A549 (cell line): ENCODE measurements at regions not wholly inside any gene's neighbourhood (a gene's known extent, or its start where the extent isn't known, plus 50 kb on each side); places are given as distances from the start of the nearest gene placed in this dataset.

ENCODE experiments used
- ATAC-seq, 2 experiments: fragments of 200-7000 bp in 1 of 2; fragments of >200 bp in 1 of 2; cut with Nextera tagmentation in 1 of 2; cut with Tn5 transposase in 1 of 2; 3 replicates each; pipeline versions ENCODE4 v1.8.0 to v1.9.1; 2018 to 2020; ENCODE audit warnings: mild to moderate bottlenecking in 1 of 2, moderate library complexity in 1 of 2
- CTCF ChIA-PET: fragments of 300-600 bp; sonication (Branson Sonifier 250); formaldehyde crosslinking; extraction: SDS; loops from one replicate; lab custom pipeline; 2021; ENCODE audit warnings: antibody characterized with exemption, inconsistent platforms; lab: Yijun Ruan, JAX
- POLR2A ChIA-PET: fragments of 350-600 bp; formaldehyde crosslinking; extraction: SDS; loops from one replicate; lab custom pipeline; 2021; ENCODE audit warnings: antibody characterized with exemption, inconsistent platforms; lab: Yijun Ruan, JAX
- DNase-seq, 2 experiments: peaks; one replicate each; pipeline versions ENCODE4 v3.0.0 to v3.0.0-alpha.2; 2011 to 2016; ENCODE audit warnings: low read depth in 1 of 2, low spot score in 1 of 2
- FAIRE-seq: peaks from 2 replicates; lab custom pipeline; 2011; peaks lifted over from hg19 to GRCh38; lab: Jason Lieb, UNC
- H3K27ac ChIP-seq, 2 experiments: fragments of >200 bp; sonication (Bioruptor Twin); formaldehyde crosslinking; 3 replicates each; pipeline ENCODE4 v1.5.1; 2016 to 2017
- H3K4me1 ChIP-seq: fragments of >200 bp; sonication (Bioruptor Twin); formaldehyde crosslinking; 3 replicates; pipeline ENCODE4 v1.6.1; 2016
- H3K4me2 ChIP-seq: fragments of >200 bp; sonication (Bioruptor Twin); formaldehyde crosslinking; 3 replicates; pipeline ENCODE4 v1.6.1; 2016
- H3K4me3 ChIP-seq: fragments of >200 bp; sonication (Bioruptor Twin); formaldehyde crosslinking; 3 replicates; pipeline ENCODE4 v1.5.1; 2016
- H3K9me3 ChIP-seq: fragments of >200 bp; sonication (Bioruptor Twin); formaldehyde crosslinking; 3 replicates; pipeline ENCODE4 v1.6.1; 2016
- CBX2 ChIP-seq: fragments of 200-600 bp; sonication (generic); IDR thresholded peaks from 2 replicates; pipeline ENCODE4 v1.6.1; 2016; ENCODE audit warnings: low read depth, mild to moderate bottlenecking, borderline replicate concordance
- CEBPB ChIP-seq, 2 experiments: fragments of >200 bp in 1 of 2; sonication (Bioruptor Twin) in 1 of 2; formaldehyde crosslinking in 1 of 2; IDR thresholded peaks; 2 replicates each; pipeline ENCODE4 v1.6.1; 2012 to 2016
- CHD2 ChIP-seq: fragments of 150-350 bp; IDR thresholded peaks from 2 replicates; pipeline ENCODE4 v1.6.1; 2014; ENCODE audit warnings: low read length; ENCODE audit not compliant: partially characterized antibody
- CHD4 ChIP-seq: fragments of 200-600 bp; sonication (generic); IDR thresholded peaks from 2 replicates; pipeline ENCODE4 v1.6.1; 2016; ENCODE audit warnings: antibody characterized with exemption, mild to moderate bottlenecking, borderline replicate concordance
- CTCF ChIP-seq: fragments of >200 bp; sonication (Bioruptor Twin); formaldehyde crosslinking; IDR thresholded peaks from 3 replicates; pipeline ENCODE4 v1.5.1; 2016
- E2F6 ChIP-seq: IDR thresholded peaks from 2 replicates; pipeline ENCODE4 v1.6.1; 2012; ENCODE audit warnings: low read depth, borderline replicate concordance
- EHMT2 ChIP-seq: fragments of 200-600 bp; sonication (generic); IDR thresholded peaks from 2 replicates; pipeline ENCODE4 v1.6.1; 2016; ENCODE audit warnings: antibody characterized with exemption, low read depth, mild to moderate bottlenecking, moderate library complexity
- ELK1 ChIP-seq: fragments of 150-350 bp; IDR thresholded peaks from 2 replicates; pipeline ENCODE4 v1.6.1; 2014; ENCODE audit warnings: low read depth, mild to moderate bottlenecking, low read length
- EP300 ChIP-seq, 2 experiments: fragments of >200 bp; sonication (Bioruptor Twin); formaldehyde crosslinking; IDR thresholded peaks; 2 replicates in 1 of 2; 3 replicates in 1 of 2; pipeline ENCODE4 v1.6.1; 2016 to 2017
- ESRRA ChIP-seq: fragments of 150-350 bp; IDR thresholded peaks from 2 replicates; pipeline ENCODE4 v1.6.1; 2014; ENCODE audit warnings: mild to moderate bottlenecking, low read length, borderline replicate concordance
- FOSL2 ChIP-seq, 2 experiments: fragments of 450-650 bp in 1 of 2; fragments of >200 bp in 1 of 2; sonication (Bioruptor Twin) in 1 of 2; formaldehyde crosslinking; IDR thresholded peaks; 2 replicates each; pipeline versions ENCODE4 v1.5.0 to v1.6.1; 2016 to 2020; ENCODE audit warnings: mild to moderate bottlenecking in 1 of 2, moderate library complexity in 1 of 2
- FOXS1 ChIP-seq: fragments of 250-450 bp; sonication (Bioruptor Pico); IDR thresholded peaks from 2 replicates; pipeline ENCODE4 v1.5.0; 2020; ENCODE audit warnings: mild to moderate bottlenecking, moderate library complexity
- GATA3 ChIP-seq: IDR thresholded peaks from 2 replicates; pipeline ENCODE4 v1.6.1; 2012; ENCODE audit warnings: borderline replicate concordance
- HDAC2 ChIP-seq: fragments of 200-600 bp; sonication (generic); IDR thresholded peaks from 2 replicates; pipeline ENCODE4 v1.6.1; 2016
- HOXB13 ChIP-seq: fragments of 250-450 bp; sonication (Bioruptor Pico); IDR thresholded peaks from 2 replicates; pipeline ENCODE4 v1.5.0; 2020; ENCODE audit warnings: low read depth, mild to moderate bottlenecking, moderate library complexity
- JUN ChIP-seq, 2 experiments: fragments of >200 bp; sonication (Bioruptor Twin); formaldehyde crosslinking; IDR thresholded peaks; 2 replicates in 1 of 2; 3 replicates in 1 of 2; pipeline ENCODE4 v1.6.1; 2016 to 2017
- KDM1A ChIP-seq: fragments of 200-600 bp; sonication (generic); IDR thresholded peaks from 2 replicates; pipeline ENCODE4 v1.6.1; 2016; ENCODE audit warnings: low read depth, mild to moderate bottlenecking
- MAX ChIP-seq: IDR thresholded peaks from 2 replicates; pipeline ENCODE4 v1.6.1; 2012
- NR3C1 ChIP-seq: fragments of >200 bp; sonication (Bioruptor Twin); formaldehyde crosslinking; IDR thresholded peaks from 3 replicates; pipeline ENCODE4 v1.6.1; 2017
- PHF8 ChIP-seq: fragments of 200-600 bp; sonication (generic); IDR thresholded peaks from 2 replicates; pipeline ENCODE4 v1.6.1; 2016; ENCODE audit warnings: low read depth, mild to moderate bottlenecking, antibody characterized with exemption, moderate library complexity, borderline replicate concordance
- POLR2A ChIP-seq: IDR thresholded peaks from 2 replicates; pipeline ENCODE4 v1.6.1; 2012; ENCODE audit warnings: mild to moderate bottlenecking, low read length
- RCOR1 ChIP-seq: fragments of 150-350 bp; IDR thresholded peaks from 2 replicates; pipeline ENCODE4 v1.6.1; 2014; ENCODE audit warnings: antibody characterized with exemption, low read length, low read depth
- RFX5 ChIP-seq: fragments of 450-650 bp; IDR thresholded peaks from 2 replicates; pipeline ENCODE4 v1.7.1; 2014; ENCODE audit warnings: antibody characterized with exemption, mild to moderate bottlenecking, moderate library complexity
- SREBF2 ChIP-seq: fragments of 450-650 bp; IDR thresholded peaks from 2 replicates; pipeline ENCODE4 v1.6.1; 2014; ENCODE audit warnings: mild to moderate bottlenecking, moderate library complexity
- TFCP2L1 ChIP-seq: fragments of 250-450 bp; sonication (Bioruptor Pico); IDR thresholded peaks from 2 replicates; pipeline ENCODE4 v1.5.0; 2021; ENCODE audit warnings: mild to moderate bottlenecking
- USF2 ChIP-seq: fragments of 450-650 bp; IDR thresholded peaks from 2 replicates; pipeline ENCODE4 v1.6.1; 2014; ENCODE audit warnings: antibody characterized with exemption
- ZC3H11A ChIP-seq: fragments of 450-650 bp; IDR thresholded peaks from 2 replicates; pipeline ENCODE4 v1.6.1; 2014; ENCODE audit warnings: antibody characterized with exemption, mild to moderate bottlenecking
- ZFP36 ChIP-seq: fragments of 450-650 bp; IDR thresholded peaks from 2 replicates; pipeline ENCODE4 v1.6.1; 2014; ENCODE audit warnings: borderline replicate concordance; ENCODE audit not compliant: partially characterized antibody
- ZNF302 ChIP-seq: fragments of 250-450 bp; sonication (Bioruptor Pico); IDR thresholded peaks from 2 replicates; pipeline ENCODE4 v1.9.0; 2021; ENCODE audit warnings: inconsistent platforms, mild to moderate bottlenecking, moderate library complexity
- WGBS: methylation state at CpG from one replicate; pipeline ENCODE4 v1.1.6; 2017; ENCODE audit errors: missing lambda C conversion rate; 5-methylcytosine and 5-hydroxymethylcytosine counted together

GRCh38 chr1:58258082-58258481 is 288.4 kb downstream of the OMA1 start:
- TF ChIP-seq CHD2, result no peak
- TF ChIP-seq NR3C1, result no peak
- TF ChIP-seq ZFP36, result no peak
- TF ChIP-seq ZNF302, result no peak
- TF ChIP-seq CHD4, result no peak
- TF ChIP-seq PHF8, result no peak
- TF ChIP-seq MAX, result no peak
- TF ChIP-seq ELK1, result no peak
- TF ChIP-seq HOXB13, result no peak
- TF ChIP-seq CBX2, result no peak
- ATAC-seq (no peak), FAIRE-seq (no peak), DNase-seq (no peak)
- Histone ChIP-seq H3K4me1 (no peaks in the 10 kb centered on the region), H3K27ac (no peak overlapping the region), H3K9me3 (no peaks in the 10 kb centered on the region), H3K4me3 (no peak overlapping the region), H3K4me2 (no peak overlapping the region)
- CTCF ChIA-PET, result no interaction called here
- POLR2A ChIA-PET, result no interaction called here
- 20% methylated on average over 10 of the region's 10 CpGs for WGBS

- Histone ChIP-seq H3K4me1 (no peaks in the 10 kb centered on the region), H3K27ac (no peak overlapping the region), H3K4me3 (no peak overlapping the region), H3K9me3 (no peaks in the 10 kb centered on the region), H3K4me2 (no peak overlapping the region)
- CTCF ChIA-PET, result no interaction called here
- FAIRE-seq, result no peak
- TF ChIP-seq ZC3H11A (no peak), EHMT2 (no peak), HDAC2 (no peak), FOSL2 (IDR thresholded peaks at IDR 0.05) (no peak), FOSL2 (CRISPR knock-in tag; IDR thresholded peaks at IDR 0.05) (no peak), JUN (IDR thresholded peaks at IDR 0.05) (no peak), POLR2A (no peak)
- POLR2A ChIA-PET, result no interaction called here
- no peak for ATAC-seq
- 13% methylated on average over 1 of the region's 1 CpG for WGBS
- no peak for DNase-seq
These were observed 289.5 kb downstream of the OMA1 start for GRCh38 chr1:58257003-58257402.

- FAIRE-seq (no peak), DNase-seq (no peak), ATAC-seq (no peak)
- CTCF ChIA-PET, result no interaction called here
- TF ChIP-seq SREBF2, result no peak
- no peak for TF ChIP-seq CEBPB (IDR thresholded peaks at IDR 0.05)
- TF ChIP-seq RFX5, result no peak
- TF ChIP-seq USF2, result no peak
- TF ChIP-seq FOXS1 (CRISPR knock-in tag), result no peak
- no peak for TF ChIP-seq CTCF
- no peak for TF ChIP-seq TFCP2L1
- TF ChIP-seq ZNF302, result no peak
- TF ChIP-seq CHD2, result no peak
- TF ChIP-seq EHMT2, result no peak
- TF ChIP-seq E2F6, result no peak
- no peak for TF ChIP-seq KDM1A
- no peak for TF ChIP-seq RCOR1
- no peak for TF ChIP-seq ESRRA
- no peak for TF ChIP-seq CHD4
- TF ChIP-seq GATA3, result no peak
- TF ChIP-seq PHF8, result no peak
- TF ChIP-seq EP300 (IDR thresholded peaks at IDR 0.05), result no peak
- no peak for TF ChIP-seq ELK1
- Histone ChIP-seq H3K27ac (no peak overlapping the region), H3K4me2 (no peak overlapping the region), H3K4me3 (no peak overlapping the region), H3K4me1 (no peaks in the 10 kb centered on the region), H3K9me3 (no peaks in the 10 kb centered on the region)
- 11% methylated on average over 3 of the region's 3 CpGs for WGBS
- POLR2A ChIA-PET, result no interaction called here
These were observed 290.0 kb downstream of the OMA1 start for GRCh38 chr1:58256546-58256945.
